ENCODE measurements at regions not wholly inside any gene's neighbourhood (a gene's known extent, or its start where the extent isn't known, plus 50 kb on each side); places are given as distances from the start of the nearest gene placed in this dataset.

GRCh38 chr19:32252333-32252669, 93.1 kb upstream of the ZNF507 start:
- CTCF ChIA-PET = interaction anchor here (1.0 to 1.7 kb wide), 2 partner anchors 20 to 27 kb away, joined by 3 to 4 read pairs; no protein-coding TSS in a partner anchor

GRCh38 chr19:32253683-32254508, 91.5 kb upstream of the ZNF507 start:
- Histone ChIP-seq H3F3A (replicated peaks; ENCODE audit: insufficient read depth) (no peaks in the 10 kb centered on the region), H3K79me2 (ENCODE audit: insufficient read depth) (no peaks in the 10 kb centered on the region), H3K9me2 (no peaks in the 10 kb centered on the region), H3K4me2 (no peak overlapping the region), H3K36me3 (replicated peaks in 1 of 2; ENCODE audit: control insufficient read depth in 1 of 2, insufficient read depth in 2 of 2, low read length in 1 of 2) (no peaks in the 10 kb centered on the region), H3K4me1 (ENCODE audit: control insufficient read depth in 1 of 2, insufficient read depth in 2 of 2, low read depth in 1 of 2, low read length in 1 of 2) (no peaks in the 10 kb centered on the region), H4K20me1 (ENCODE audit: insufficient read depth) (no peaks in the 10 kb centered on the region), H3K9me3 (no peaks in the 10 kb centered on the region), H3K27ac (ENCODE audit: low read depth in 2 of 2, low read length in 1 of 2) (no peak overlapping the region), H3K27me3 (ENCODE audit: insufficient read depth) (no peaks in the 10 kb centered on the region), H3K9ac (no peak overlapping the region), H3K4me3 (ENCODE audit: low read depth in 2 of 2, low read length in 1 of 2) (no peak overlapping the region), H2AFZ (ENCODE audit: low read depth) (no peak overlapping the region)
- TF ChIP-seq, protein P1, sequence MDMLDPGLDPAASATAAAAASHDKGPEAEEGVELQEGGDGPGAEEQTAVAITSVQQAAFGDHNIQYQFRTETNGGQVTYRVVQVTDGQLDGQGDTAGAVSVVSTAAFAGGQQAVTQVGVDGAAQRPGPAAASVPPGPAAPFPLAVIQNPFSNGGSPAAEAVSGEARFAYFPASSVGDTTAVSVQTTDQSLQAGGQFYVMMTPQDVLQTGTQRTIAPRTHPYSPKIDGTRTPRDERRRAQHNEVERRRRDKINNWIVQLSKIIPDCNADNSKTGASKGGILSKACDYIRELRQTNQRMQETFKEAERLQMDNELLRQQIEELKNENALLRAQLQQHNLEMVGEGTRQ (IDR thresholded peaks at IDR 0.05; ENCODE audit: borderline replicate concordance, low read depth, low read length) = no peak
- TF ChIP-seq NRF1 (IDR thresholded peaks at IDR 0.05; ENCODE audit: low read depth, low read length) = no peak
- TF ChIP-seq MXI1 (IDR thresholded peaks at IDR 0.05; ENCODE audit: low read depth, low read length) = no peak
- no peak for TF ChIP-seq TEAD4 (IDR thresholded peaks at IDR 0.05; ENCODE audit: borderline replicate concordance, insufficient read depth)
- no peak for TF ChIP-seq FOXM1 (IDR thresholded peaks at IDR 0.05; ENCODE audit: low read depth)
- no peak for TF ChIP-seq GABPA (IDR thresholded peaks at IDR 0.05; ENCODE audit: low read depth)
- TF ChIP-seq, protein P2, sequence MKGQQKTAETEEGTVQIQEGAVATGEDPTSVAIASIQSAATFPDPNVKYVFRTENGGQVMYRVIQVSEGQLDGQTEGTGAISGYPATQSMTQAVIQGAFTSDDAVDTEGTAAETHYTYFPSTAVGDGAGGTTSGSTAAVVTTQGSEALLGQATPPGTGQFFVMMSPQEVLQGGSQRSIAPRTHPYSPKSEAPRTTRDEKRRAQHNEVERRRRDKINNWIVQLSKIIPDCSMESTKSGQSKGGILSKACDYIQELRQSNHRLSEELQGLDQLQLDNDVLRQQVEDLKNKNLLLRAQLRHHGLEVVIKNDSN (IDR thresholded peaks at IDR 0.05; ENCODE audit: borderline replicate concordance, low read depth) = no peak
- TF ChIP-seq ZBTB33 (IDR thresholded peaks at IDR 0.05; ENCODE audit: borderline replicate concordance, low read depth) = no peak
- CTCF ChIA-PET = interaction anchor here (1.7 kb wide), 1 partner anchor 29 kb away, joined by 4 read pairs; no protein-coding TSS in a partner anchor
- WGBS (ENCODE audit: low lambda C conversion rate) = 56% methylated on average over 26 of the region's 30 CpGs
- DNase-seq = no peak
- POLR2A ChIA-PET = no interaction called here

More at GRCh38 chr19:32252333-32252669, 93.1 kb upstream of the ZNF507 start:
- Histone ChIP-seq H4K20me1 (ENCODE audit: insufficient read depth) (no peaks in the 10 kb centered on the region), H3K4me1 (ENCODE audit: control insufficient read depth in 1 of 2, insufficient read depth in 2 of 2, low read depth in 1 of 2, low read length in 1 of 2) (no peaks in the 10 kb centered on the region), H2AFZ (ENCODE audit: low read depth) (no peak overlapping the region), H3K9me3 (no peaks in the 10 kb centered on the region), H3K27me3 (ENCODE audit: insufficient read depth) (no peaks in the 10 kb centered on the region), H3K36me3 (replicated peaks in 1 of 2; ENCODE audit: control insufficient read depth in 1 of 2, insufficient read depth in 2 of 2, low read length in 1 of 2) (no peaks in the 10 kb centered on the region), H3K9ac (no peak overlapping the region), H3K4me2 (no peak overlapping the region), H3K4me3 (ENCODE audit: low read depth in 2 of 2, low read length in 1 of 2) (no peak overlapping the region), H3K79me2 (ENCODE audit: insufficient read depth) (no peaks in the 10 kb centered on the region), H3K27ac (ENCODE audit: low read depth in 2 of 2, low read length in 1 of 2) (no peak overlapping the region), H3K9me2 (no peaks in the 10 kb centered on the region), H3F3A (replicated peaks; ENCODE audit: insufficient read depth) (no peaks in the 10 kb centered on the region)
- POLR2A ChIA-PET = no interaction called here
- no peak for DNase-seq
- WGBS (ENCODE audit: low lambda C conversion rate) = 38% methylated on average over 5 of the region's 11 CpGs
- no peak for TF ChIP-seq MXI1 (IDR thresholded peaks at IDR 0.05; ENCODE audit: low read depth, low read length)
- no peak for TF ChIP-seq FOXM1 (IDR thresholded peaks at IDR 0.05; ENCODE audit: low read depth)
- no peak for TF ChIP-seq FOSL2 (IDR thresholded peaks at IDR 0.05; ENCODE audit: borderline replicate concordance, low read depth)
- no peak for TF ChIP-seq RCOR1 (IDR thresholded peaks at IDR 0.05; ENCODE audit: low read length)
- TF ChIP-seq SIN3A (IDR thresholded peaks at IDR 0.05; ENCODE audit: borderline replicate concordance, low read depth, low read length) = no peak
- TF ChIP-seq YY1 (IDR thresholded peaks at IDR 0.05; ENCODE audit: low read depth) = no peak
- no peak for TF ChIP-seq SMC3 (IDR thresholded peaks at IDR 0.05; ENCODE audit: low read depth, low read length)
- TF ChIP-seq CHD2 (IDR thresholded peaks at IDR 0.05; ENCODE audit: low read length, partially characterized antibody) = no peak
- no peak for TF ChIP-seq TCF12 (IDR thresholded peaks at IDR 0.05)
- TF ChIP-seq GABPA (IDR thresholded peaks at IDR 0.05; ENCODE audit: low read depth) = no peak
- no peak for TF ChIP-seq NRF1 (IDR thresholded peaks at IDR 0.05; ENCODE audit: low read depth, low read length)
- no peak for TF ChIP-seq RAD21 (IDR thresholded peaks at IDR 0.05; ENCODE audit: low read length)
- no peak for TF ChIP-seq JUND (IDR thresholded peaks at IDR 0.05)
- no peak for TF ChIP-seq FOXJ3 (CRISPR knock-in tag; IDR thresholded peaks at IDR 0.05)

Data from SK-N-SH (cell line).